HG03342 (cell line): ENCODE measurements at regions not wholly inside any gene's neighbourhood (a gene's known extent, or its start where the extent isn't known, plus 50 kb on each side); places are given as distances from the start of the nearest gene placed in this dataset.
"Not testable (repeated sequence)": the region's sequence is repeated elsewhere in the genome, so short reads cannot be mapped to it uniquely, and the experiment has no call there.

ENCODE experiments used
- ATAC-seq: cut with Tn5 transposase; IDR thresholded peaks from one replicate; pipeline ENCODE4 v1.9.1; 2021; ENCODE audit warnings: mild to moderate bottlenecking, moderate library complexity; ENCODE audit not compliant: unreplicated experiment

- no peak for ATAC-seq
Measured at GRCh38 chr4:124135409-124135813, 577.1 kb downstream of the ANKRD50 start.

DNA sequence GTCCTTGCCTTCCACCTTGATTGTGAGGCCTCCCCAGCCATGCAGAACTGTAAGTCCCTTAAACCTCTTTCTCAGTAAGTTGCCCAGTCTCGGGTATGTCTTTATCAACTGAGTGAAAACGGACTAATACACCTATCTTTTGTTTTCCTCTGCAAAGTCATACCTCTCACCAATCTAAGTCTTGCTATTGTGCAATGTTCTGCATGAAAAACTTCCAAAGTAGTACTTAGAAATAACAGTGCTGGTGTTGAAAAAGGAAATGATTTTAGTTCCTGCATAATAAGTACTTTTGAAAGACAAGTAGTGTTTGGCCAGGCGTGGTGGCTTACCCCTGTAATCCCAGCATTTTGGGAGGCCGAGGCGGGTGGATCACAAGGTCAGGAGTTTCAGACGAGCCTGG is 573.5 kb downstream of the ANKRD50 start:
- no peak for ATAC-seq

- no peak for ATAC-seq
Measured at GRCh38 chr4:124143632-124144031, 568.9 kb downstream of the ANKRD50 start.

DNA sequence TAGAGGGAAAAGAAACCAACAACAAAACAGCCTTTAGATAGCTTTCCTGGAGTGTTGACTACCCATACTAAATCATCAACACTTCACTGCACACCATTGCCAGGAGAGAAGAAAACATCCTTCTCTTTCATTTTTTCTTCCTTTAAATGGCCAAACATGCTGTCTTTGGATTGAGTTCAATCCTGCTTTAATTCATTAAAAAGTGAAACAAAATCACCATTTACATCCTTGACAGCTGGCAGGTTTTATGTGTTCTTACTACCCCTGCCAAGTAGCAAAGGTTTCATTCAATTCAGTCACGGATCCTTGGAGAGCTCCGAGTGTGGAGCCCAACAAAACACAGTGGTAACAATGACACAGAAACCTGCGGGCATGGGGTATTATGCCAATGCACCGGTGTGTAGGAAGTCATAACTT is 568.3 kb downstream of the ANKRD50 start:
- ATAC-seq = no peak

DNA sequence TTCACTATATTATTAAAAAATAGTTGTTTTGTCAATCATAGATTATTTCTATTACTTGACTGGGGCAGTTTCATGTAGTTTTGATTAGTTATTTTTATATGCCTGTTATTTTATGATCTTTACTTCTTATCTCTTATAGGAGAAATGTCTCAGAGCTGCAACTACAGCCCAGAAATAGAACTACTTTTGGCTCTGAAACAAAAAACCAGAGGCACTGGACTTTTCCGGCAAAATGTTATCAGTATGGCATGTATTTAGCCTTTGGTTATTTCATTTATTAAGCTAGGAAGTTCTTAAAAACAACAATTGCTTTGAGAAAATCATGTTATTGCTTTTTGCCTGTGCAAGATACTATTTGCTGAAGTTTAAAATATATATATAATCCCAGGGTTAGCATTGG is 566.5 kb downstream of the ANKRD50 start:
- no peak for ATAC-seq

DNA sequence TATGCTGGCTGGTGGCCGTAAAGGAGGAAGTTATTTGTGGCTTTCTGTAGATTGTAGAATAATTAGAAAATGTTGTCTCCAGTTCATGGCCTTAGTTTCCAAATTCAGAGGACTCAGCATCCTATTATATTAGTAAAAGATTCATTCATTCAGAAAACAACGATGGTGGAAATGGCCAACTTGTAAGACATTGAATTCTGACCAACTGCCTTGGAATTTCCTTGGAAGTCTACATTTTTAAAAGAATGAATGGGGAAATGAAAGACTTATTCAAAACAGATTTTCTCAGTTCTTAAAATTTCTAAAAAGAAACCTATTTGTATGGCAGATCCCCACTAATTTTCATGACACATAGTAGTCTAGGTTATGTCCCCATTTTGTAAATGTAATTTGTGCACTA is 561.5 kb downstream of the ANKRD50 start:
- no peak for ATAC-seq

DNA sequence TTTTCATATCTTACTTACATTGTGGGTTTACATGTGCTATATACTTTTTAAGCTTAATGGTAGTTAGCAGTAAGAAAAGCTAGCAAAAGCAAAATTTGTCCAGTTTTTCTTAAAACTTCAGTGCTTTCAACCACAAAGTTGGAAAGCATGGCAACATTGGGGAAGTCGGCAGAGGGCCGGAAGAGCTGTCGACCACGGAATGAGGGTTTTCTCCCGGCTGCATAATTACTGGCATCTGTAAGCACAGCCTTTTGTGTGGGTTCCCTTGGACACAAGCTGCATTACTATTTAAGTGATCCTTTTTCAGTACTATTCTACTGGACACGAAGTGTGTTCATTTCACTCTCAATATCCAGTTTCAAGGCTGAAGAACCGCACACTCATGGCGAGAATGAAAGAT is 560.4 kb downstream of the ANKRD50 start:
- no peak for ATAC-seq

DNA sequence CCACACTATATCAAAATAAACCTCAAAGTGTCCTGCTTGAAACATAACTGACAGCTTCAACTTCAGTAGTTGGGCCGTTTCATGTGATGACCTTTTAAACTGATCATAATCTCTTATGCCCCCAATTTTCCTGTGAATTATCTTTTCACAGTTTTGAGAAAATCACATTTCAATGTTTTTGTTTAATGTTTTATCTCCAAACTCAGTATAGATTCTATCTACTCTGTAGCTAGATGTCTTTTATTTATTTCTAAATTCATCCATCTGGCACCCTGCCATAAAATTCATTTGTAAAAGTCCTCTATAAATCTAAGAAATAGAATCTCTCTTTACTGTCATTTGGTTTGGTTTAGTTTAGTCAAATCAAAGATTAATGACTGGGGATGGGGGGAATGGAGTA is 557.3 kb downstream of the ANKRD50 start:
- no peak for ATAC-seq

GRCh38 chr4:124157396-124158083 is 555.0 kb downstream of the ANKRD50 start:
- ATAC-seq = no peak

- ATAC-seq = no peak
Measured at GRCh38 chr4:124163401-124163800, 549.1 kb downstream of the ANKRD50 start.

DNA sequence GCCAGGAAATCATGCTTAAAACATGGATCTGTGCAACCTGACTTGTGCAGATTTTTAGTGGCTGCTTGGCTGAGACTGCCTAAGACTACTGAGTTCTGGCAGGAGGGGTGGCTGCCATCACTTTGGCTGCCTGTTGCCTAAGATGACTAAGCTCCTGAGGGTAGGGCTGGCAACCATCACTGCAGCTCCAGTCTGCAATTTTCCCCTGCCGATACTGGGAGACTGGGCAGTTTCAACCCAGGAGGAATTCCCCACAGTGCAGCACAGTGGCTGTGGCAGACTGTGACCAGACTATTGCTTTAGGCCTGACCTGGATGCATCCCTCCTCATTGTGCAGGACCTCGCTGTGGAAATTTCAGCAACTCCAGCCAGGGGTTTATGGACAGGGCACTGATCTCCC is 544.9 kb downstream of the ANKRD50 start:
- no peak for ATAC-seq

GRCh38 chr4:124169524-124169923 is 543.0 kb downstream of the ANKRD50 start:
- not testable (repeated sequence) for ATAC-seq

DNA sequence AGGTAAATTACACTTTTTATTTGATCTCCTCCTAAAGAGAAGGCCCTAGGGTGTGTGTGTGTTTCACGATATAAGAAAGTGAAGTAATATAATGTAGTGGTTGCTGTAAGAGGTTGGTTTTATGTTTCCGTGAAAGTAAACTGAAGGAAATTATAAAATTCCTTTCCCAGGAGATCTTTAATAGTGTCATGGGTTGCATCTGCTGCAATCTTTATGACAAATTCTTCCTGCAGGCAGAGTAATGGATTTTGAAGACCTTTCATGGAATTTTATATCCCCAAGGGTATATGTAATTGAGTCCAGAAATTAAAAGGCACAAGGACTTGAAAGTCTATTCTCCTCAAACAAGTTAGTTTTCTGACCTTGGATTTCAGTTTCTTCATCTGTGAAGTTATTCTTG is 538.6 kb downstream of the ANKRD50 start:
- ATAC-seq = no peak

GRCh38 chr4:124177647-124178425 is 534.7 kb downstream of the ANKRD50 start:
- no peak for ATAC-seq

GRCh38 chr4:124178449-124179021 is 534.0 kb downstream of the ANKRD50 start:
- no peak for ATAC-seq

- ATAC-seq = no peak
Measured at GRCh38 chr4:124179506-124180186, 532.9 kb downstream of the ANKRD50 start.

DNA sequence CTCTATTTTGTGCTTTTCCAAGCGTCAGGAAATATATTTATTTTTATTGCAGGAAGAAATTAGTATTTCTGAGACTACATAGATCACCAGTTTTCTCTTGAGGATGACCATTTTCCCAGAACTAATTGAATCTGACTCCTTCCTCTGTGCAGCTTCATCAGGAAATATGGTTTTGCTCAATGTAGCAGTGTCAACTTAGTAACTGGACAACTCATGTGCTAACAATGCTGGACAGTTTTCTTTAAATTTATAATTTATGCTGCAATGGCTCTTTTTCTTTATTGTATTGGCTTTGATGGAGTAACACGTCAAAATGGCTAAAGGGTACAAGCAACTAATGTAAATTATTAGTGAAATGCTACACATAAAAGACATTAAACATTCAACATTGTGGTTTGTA is 531.5 kb downstream of the ANKRD50 start:
- no peak for ATAC-seq

- ATAC-seq = no peak
Measured at GRCh38 chr4:124183231-124183630, 529.3 kb downstream of the ANKRD50 start.

GRCh38 chr4:124183926-124184325 is 528.6 kb downstream of the ANKRD50 start:
- ATAC-seq = no peak

- ATAC-seq = no peak
Measured at GRCh38 chr4:124184792-124185191, 527.7 kb downstream of the ANKRD50 start.

GRCh38 chr4:124188595-124188994 is 523.9 kb downstream of the ANKRD50 start:
- no peak for ATAC-seq

- ATAC-seq = no peak
Measured at GRCh38 chr4:124189545-124189944, 523.0 kb downstream of the ANKRD50 start.
